Glutamatergic neuron (in vitro differentiated cells): ENCODE measurements at regions not wholly inside any gene's neighbourhood (a gene's known extent, or its start where the extent isn't known, plus 50 kb on each side); places are given as distances from the start of the nearest gene placed in this dataset.
"Not testable (repeated sequence)": the region's sequence is repeated elsewhere in the genome, so short reads cannot be mapped to it uniquely, and the experiment has no call there.

Experiments used
- DNase-seq: peaks from one replicate; pipeline ENCODE4 v3.0.0; 2022
- H3K27ac Mint-ChIP-seq: one replicate; pipeline ENCODE4 v1.8.0; 2020; ENCODE audit warnings: mild to moderate bottlenecking, mixed read lengths, inconsistent platforms; ENCODE audit not compliant: unreplicated experiment
- H3K27me3 Mint-ChIP-seq: one replicate; pipeline ENCODE4 v1.8.0; 2020; ENCODE audit warnings: mild to moderate bottlenecking, moderate library complexity, mixed read lengths, inconsistent platforms; ENCODE audit not compliant: unreplicated experiment
- H3K36me3 Mint-ChIP-seq: one replicate; pipeline ENCODE4 v1.8.0; 2020; ENCODE audit warnings: mild to moderate bottlenecking, mixed read lengths, inconsistent platforms; ENCODE audit not compliant: unreplicated experiment
- H3K4me1 Mint-ChIP-seq: one replicate; pipeline ENCODE4 v1.8.0; 2020; ENCODE audit warnings: mild to moderate bottlenecking, low read depth, mixed read lengths, inconsistent platforms; ENCODE audit not compliant: unreplicated experiment
- H3K4me3 Mint-ChIP-seq: one replicate; pipeline ENCODE4 v1.8.0; 2020; ENCODE audit warnings: mild to moderate bottlenecking, mixed read lengths, inconsistent platforms; ENCODE audit not compliant: unreplicated experiment
- H3K9me3 Mint-ChIP-seq: one replicate; pipeline ENCODE4 v1.8.0; 2020; ENCODE audit warnings: mild to moderate bottlenecking, moderate library complexity, mixed read lengths, inconsistent platforms; ENCODE audit not compliant: unreplicated experiment
- TF ChIP-seq, protein P1 (sequence below): fragments of 200-600 bp; sonication (generic); IDR thresholded peaks from one replicate; pipeline ENCODE4 v1.5.0; 2021; ENCODE audit not compliant: partially characterized antibody, unreplicated experiment

DNA sequence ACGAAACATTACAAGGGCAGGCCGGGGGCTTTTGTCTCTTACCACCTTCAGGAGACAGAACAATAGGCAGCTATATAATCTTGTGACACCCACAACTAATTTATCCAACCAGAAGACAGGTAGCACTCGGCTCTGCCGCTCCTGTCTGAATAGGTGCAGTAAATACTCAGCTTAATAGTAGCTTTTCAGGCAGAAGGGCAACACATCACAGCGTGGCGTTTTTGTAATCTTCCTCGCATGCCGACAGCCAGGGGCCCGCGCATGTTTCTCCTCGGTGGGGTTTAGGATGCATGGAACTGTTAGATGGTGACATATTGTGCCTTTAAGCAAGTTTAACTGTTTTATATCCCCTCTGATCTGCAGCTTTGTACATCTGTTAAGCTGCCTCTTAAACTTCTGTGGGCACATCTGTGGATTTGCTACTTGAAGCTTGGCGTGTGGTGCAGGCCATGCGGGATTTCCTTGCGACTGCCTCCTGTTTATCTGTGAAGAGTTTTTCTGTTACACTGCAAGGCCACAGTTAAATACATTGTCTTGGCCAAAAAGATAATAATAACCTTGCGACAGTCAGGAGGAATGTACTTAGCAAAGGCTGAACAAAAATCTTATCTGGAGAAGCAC, 123.2 kb upstream of the BNIP2 start:
- TF ChIP-seq, protein P1, sequence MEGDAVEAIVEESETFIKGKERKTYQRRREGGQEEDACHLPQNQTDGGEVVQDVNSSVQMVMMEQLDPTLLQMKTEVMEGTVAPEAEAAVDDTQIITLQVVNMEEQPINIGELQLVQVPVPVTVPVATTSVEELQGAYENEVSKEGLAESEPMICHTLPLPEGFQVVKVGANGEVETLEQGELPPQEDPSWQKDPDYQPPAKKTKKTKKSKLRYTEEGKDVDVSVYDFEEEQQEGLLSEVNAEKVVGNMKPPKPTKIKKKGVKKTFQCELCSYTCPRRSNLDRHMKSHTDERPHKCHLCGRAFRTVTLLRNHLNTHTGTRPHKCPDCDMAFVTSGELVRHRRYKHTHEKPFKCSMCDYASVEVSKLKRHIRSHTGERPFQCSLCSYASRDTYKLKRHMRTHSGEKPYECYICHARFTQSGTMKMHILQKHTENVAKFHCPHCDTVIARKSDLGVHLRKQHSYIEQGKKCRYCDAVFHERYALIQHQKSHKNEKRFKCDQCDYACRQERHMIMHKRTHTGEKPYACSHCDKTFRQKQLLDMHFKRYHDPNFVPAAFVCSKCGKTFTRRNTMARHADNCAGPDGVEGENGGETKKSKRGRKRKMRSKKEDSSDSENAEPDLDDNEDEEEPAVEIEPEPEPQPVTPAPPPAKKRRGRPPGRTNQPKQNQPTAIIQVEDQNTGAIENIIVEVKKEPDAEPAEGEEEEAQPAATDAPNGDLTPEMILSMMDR = no peak
- Mint-ChIP-seq H3K4me1 (peaks cover 10% of the 10 kb centered on the region), H3K27ac (no peak overlapping the region), H3K9me3 (peaks cover 1% of the 10 kb centered on the region), H3K4me3 (no peak overlapping the region), H3K27me3 (no peaks in the 10 kb centered on the region), H3K36me3 (no peaks in the 10 kb centered on the region)
- DNase-seq = no peak

DNA sequence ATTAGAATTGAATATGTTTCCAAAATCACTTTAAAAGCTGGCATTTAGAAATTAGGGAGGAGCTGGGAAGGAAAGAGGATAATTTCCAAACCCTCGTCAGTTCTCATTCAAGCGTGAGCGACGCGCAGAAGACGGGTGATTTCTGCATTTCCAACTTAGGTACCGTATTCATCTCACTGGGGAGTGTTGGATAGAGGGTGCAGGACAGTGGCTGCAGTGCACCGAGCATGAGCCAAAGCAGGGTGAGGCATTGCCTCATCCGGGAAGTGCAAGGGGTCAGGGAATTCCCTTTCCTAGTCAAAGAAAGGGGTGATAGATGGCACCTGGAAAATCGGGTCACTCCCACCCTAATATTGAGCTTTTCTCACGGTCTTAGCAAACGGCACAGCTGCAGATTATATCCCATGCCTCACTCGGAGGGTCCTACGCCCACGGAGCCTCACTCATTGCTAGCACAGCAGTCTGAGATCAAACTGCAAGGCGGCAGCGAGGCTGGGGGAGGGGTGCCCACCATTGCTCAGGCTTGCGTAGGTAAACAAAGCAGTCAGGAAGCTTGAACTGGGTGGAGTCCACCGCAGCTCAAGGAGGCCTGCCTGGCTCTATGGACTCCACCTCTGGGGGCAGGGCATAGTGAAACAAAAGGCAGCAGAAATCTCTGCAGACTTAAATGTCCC, 114.3 kb upstream of the BNIP2 start:
- not testable (repeated sequence) for H3K4me1 Mint-ChIP-seq, DNase-seq, H3K9me3 Mint-ChIP-seq, H3K27me3 Mint-ChIP-seq, H3K27ac Mint-ChIP-seq, H3K36me3 Mint-ChIP-seq
- peak overlapping the region; percentile 8 for H3K4me3 Mint-ChIP-seq

DNA sequence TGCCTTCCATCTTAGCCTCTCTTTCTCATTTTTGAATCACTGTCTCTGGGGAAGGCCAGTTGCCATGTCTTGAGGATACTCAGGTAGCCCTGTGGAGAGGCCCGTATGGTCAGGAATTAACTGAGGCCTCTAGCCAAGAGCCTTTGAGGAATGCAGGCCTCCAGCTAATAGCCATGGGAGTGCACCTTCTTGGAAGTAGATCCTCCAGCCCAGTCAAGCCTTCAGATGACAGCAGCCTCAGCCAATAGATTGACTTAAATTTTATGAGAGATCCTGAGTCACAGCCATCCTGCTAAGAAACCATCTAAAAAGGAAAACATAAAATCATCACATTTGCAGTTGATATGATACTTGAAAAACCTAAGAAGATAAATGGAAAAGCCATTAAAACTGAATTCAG, 112.5 kb upstream of the BNIP2 start:
- peaks cover 2% of the 10 kb centered on the region for H3K27me3 Mint-ChIP-seq
- no peaks in the 10 kb centered on the region for H3K36me3 Mint-ChIP-seq
- no peak for DNase-seq
- TF ChIP-seq, protein P1 = no peak
- no peak overlapping the region for H3K4me3 Mint-ChIP-seq
- no peaks in the 10 kb centered on the region for H3K4me1 Mint-ChIP-seq
- H3K9me3 Mint-ChIP-seq = peaks cover 6% of the 10 kb centered on the region
- no peak overlapping the region for H3K27ac Mint-ChIP-seq

DNA sequence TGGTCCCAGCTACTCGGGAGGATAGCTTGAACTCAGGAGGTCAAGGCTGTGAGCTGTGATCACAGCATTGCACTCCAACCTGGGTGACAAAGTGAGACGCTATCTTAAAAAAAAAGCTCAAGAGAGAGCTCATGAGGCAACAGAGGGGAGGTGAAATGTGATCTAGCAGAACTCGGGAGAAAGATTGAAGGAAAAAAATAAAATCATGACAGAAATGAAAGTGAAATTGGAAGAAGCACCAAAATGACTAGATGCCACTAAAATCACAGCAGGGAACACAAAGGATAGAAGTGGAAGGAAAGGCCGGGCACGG, 109.4 kb upstream of the BNIP2 start:
- no peak overlapping the region for H3K4me3 Mint-ChIP-seq
- no peaks in the 10 kb centered on the region for H3K36me3 Mint-ChIP-seq
- no peak overlapping the region for H3K27ac Mint-ChIP-seq
- no peak for DNase-seq
- TF ChIP-seq, protein P1 = no peak
- peaks cover 4% of the 10 kb centered on the region for H3K27me3 Mint-ChIP-seq
- H3K9me3 Mint-ChIP-seq = no peaks in the 10 kb centered on the region
- H3K4me1 Mint-ChIP-seq = no peaks in the 10 kb centered on the region

DNA sequence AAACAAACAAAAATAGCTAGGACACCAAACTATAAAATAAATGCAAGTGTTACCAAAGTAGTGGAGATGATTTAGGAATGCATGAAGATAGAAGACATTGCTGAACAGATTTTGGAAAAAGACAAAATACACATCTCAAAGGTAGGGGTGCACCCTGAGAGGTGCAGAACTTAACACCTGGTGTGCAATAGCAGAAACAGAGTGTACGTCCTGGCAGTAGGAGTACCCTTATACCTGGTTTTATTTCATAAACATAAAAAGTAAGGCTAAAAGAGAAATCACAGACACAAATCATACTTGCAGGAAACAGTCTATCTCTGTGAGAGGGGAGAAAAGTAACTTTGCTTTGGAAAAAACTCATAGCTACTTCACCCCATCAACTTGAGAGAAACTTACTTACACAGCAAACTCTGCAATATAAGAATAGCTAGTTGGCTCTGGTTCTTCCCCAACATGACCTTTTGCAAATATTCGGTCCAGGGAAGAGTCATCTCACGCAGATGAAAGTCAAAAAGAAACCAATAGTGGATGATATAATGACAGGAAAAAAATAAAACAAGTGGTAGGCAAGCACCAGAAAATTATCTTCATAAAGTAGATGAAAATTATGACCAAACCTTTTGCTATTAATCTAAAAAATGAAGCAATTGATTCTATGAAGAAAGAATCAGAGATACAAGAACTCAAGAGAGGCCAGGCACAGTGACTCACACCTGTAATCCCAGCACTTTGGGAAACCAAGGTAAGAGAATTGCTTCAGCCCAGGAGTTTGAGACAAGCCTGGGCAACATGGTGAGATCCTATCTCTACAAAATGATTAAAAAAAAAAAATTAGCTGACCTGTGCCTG, 108.9 kb upstream of the BNIP2 start:
- H3K27ac Mint-ChIP-seq = no peak overlapping the region
- no peaks in the 10 kb centered on the region for H3K9me3 Mint-ChIP-seq
- H3K27me3 Mint-ChIP-seq = peaks cover 4% of the 10 kb centered on the region
- H3K4me3 Mint-ChIP-seq = no peak overlapping the region
- H3K36me3 Mint-ChIP-seq = no peaks in the 10 kb centered on the region
- no peaks in the 10 kb centered on the region for H3K4me1 Mint-ChIP-seq
- no peak for DNase-seq
- TF ChIP-seq, protein P1 = no peak
